HCEC 1CT (cell line): ENCODE measurements at regions not wholly inside any gene's neighbourhood (a gene's known extent, or its start where the extent isn't known, plus 50 kb on each side); places are given as distances from the start of the nearest gene placed in this dataset.
A peak's percentile ranks its signal among the peaks of the same experiment; 100 is the strongest.

Experiments used
- DNase-seq: peaks from one replicate; pipeline ENCODE4 v3.0.0-alpha.2; 2017

DNA sequence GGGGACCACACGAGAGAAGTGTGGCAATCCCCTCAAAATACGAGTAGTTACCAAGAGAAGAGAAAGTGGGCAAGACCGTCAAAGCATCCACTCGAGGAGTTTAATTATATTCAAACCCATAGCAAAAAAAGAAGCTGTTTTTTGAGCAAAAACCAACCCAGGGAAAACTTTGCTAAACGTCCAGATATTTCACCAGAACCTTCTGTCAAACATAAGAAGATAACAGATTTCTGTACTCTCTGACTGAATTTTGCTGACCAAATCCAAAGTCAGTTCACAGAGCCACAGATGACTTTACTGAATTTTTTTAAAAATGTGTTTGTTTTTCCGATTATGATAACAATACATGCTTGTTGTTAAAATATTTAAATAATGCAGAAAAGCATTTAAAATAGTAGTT lies 145.6 kb upstream of the PTPN1 start:
- DNase-seq = no peak

DNA sequence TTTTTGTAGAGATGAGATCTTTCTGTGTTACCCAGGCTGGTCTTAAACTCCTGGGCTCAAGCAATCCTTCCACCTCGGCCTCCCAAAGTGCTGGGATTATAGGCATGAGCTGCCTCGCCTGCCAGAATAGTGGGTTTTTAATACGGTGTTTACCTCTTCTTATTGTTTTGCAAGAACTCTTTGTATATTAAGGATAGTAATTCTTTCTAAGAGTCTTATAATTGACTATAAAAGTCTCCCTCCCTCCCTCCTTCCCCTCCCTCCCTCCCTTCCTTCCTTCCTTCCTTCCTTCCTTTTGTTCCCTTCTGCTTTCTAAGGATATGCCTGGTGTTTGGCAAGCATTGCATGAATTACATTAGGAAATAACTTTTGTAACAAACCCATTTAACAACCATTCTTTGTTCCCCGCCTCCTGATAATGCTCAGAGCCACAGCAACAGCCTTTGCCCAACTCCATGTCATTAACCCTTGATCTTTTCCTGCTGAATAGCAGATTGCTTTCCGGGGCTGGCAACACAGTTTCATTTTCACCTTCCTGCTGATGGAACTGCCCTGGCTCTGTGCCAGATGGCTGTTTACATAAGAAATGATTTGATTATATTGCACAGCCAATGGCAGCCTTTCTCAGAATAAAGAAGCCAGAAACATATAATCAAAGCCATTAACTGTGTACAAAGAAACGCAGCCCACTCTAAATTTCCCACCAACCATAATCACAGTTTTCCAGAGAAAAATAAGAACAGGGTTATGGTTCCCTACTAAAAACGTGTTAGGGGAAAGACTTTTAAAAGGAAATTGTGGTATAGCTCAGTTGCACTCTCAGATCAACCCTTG lies 143.7 kb upstream of the PTPN1 start:
- peak; percentile 41 for DNase-seq

DNA sequence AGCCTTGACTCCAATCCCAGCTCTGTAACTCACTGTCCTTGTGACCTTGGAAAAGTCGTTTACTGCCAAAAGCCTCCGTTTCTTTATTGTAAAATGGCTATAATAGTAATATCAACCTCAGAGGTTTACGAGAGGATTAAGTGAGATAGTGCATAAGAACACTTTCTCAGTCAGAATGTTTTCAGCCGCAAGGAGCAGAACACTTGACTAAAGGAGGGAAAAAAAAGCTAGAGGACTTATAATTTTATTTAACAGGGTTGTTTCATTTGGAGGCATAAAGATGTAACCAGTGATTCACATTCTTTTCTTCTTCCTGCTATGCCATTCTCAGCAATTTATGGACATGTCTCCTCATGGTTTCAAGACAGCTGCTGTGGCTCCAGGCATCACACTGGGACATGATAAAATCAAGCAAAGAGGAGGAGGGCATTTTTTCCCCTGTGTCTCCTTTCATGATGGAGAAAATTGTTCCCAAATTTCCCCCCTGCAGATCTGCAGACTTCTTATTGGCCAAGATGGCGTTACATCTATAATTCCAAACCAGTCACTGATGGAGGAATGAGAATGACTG lies 143.0 kb upstream of the PTPN1 start:
- no peak for DNase-seq

DNA sequence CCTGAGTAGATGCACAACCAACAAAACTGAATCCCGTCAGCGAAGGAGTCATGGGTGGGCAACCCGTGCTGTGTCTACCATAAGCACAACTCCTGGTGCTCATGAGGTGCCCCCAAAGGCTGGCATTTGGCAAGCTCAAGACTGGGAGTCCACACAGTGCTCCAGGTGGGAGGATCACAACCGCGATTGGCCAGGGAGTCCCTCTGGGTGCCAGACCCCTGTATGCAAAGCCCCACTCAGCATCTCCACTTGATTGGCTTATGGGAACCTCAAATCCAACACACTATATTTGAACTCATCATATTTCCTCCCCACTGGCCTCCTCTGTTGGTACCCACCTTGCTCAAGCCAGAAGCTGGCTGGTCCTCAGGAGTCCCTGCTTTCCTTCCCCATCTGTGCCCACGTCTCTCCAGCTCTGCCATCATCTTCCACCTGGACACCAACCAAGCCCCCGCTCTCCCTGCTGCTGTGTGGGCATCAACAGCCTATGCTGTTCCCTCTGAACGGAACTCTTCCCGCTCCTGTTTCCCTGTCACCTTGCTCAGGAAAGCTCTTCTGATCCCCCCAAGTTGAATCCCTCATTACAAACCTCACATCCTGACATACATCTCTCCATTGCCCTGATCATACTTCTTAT lies 142.3 kb upstream of the PTPN1 start:
- no peak for DNase-seq

DNA sequence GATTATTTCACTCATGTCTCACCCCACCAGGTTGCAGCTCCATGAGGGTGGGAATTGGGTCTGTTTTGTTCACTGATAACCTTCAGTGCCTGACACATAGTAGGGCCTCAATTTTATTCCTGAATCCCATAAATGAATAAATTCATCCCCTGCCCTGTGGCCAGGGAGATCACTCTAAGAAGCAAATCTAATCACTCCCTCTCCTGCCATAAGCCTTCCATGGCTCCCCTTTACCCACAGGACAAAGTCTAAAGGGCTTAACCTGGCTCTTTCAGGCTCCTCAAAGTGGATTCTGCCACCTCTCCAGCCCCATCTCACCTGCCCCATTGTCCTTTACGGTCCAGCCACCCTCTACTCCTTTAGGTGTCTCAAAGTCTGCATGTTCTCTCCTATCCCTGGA lies 141.8 kb upstream of the PTPN1 start:
- no peak for DNase-seq

DNA sequence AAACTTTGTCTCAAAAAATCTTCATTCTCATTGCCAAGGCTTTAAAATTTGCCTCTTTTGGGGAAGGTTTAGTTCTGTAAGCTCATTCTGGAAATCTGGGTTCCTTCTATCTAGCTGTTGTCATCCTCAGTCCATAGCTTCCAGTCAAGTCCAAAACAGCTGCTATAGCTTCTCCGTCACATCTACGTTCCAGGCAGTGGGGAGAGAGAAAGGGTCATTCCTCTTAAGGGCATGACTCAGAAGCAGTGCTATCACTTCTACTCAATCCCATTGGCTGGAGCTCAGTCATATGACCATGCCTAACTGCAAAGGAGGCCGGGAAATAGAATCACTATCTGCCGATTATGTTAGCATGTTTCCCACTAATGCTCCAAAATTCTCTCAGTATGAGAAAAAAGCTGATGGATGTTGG lies 141.4 kb upstream of the PTPN1 start:
- no peak for DNase-seq

DNA sequence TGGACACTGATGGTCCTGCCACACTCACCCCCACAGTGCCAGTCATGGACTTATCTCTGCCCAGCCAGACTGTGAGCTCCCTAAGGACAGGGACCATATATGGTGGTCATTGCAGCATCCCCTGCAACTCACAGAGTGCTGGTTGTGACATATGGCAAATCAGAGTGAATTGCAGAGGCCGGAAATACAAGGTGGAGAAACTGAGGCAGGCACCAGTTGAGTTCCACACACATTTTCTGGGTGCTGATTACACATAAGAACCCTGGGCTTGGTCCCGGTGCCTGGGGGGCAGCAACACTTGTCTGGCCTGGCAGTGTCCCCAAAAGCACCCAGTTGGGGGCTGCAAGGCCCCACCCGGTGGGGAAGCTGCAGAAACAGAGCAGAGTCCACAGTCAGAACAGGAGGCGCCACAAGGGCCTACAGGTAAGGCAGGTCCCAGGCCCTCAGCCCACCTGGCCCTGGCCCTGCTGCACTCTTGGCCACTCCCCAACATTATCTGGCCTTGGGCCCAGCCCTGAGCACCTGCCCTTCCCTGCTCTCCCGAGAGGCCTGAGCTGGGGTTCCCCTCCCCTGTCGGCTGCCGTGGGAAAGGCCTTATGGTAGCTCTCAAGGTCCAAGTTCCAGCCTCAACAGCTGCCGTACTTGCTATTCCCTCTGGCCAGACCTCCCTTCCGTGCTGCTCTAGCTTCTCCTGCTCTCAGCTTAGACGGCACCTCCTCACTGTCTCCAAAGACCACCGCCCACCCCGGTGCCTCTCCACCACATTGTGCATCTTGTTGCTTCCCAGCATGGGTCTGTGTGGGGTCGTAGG lies 140.8 kb upstream of the PTPN1 start:
- DNase-seq = no peak

DNA sequence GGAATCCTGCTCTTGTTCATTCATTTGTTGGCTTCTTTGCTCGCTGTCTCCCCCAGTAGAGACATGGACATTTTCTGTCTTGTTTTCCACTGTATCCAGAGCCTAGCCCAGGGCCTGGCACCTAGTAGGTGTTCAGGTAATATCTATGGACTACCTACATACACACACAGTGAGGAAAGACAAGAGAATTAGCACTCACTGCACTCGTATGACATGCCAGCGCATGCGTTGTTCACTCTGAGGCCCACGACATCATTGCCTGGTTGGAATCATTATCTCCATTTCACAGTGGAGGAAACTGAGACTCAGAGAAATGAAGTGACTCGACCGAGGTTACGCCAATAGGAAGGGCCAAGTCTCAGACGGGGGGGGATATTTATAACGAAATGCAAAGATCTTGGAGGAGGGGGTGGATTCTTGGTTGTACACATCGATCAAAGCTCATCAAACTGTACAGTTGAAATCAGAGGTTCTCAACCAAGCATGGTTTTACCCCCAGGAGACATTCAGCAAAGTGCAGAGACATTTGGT lies 140.1 kb upstream of the PTPN1 start:
- no peak for DNase-seq

DNA sequence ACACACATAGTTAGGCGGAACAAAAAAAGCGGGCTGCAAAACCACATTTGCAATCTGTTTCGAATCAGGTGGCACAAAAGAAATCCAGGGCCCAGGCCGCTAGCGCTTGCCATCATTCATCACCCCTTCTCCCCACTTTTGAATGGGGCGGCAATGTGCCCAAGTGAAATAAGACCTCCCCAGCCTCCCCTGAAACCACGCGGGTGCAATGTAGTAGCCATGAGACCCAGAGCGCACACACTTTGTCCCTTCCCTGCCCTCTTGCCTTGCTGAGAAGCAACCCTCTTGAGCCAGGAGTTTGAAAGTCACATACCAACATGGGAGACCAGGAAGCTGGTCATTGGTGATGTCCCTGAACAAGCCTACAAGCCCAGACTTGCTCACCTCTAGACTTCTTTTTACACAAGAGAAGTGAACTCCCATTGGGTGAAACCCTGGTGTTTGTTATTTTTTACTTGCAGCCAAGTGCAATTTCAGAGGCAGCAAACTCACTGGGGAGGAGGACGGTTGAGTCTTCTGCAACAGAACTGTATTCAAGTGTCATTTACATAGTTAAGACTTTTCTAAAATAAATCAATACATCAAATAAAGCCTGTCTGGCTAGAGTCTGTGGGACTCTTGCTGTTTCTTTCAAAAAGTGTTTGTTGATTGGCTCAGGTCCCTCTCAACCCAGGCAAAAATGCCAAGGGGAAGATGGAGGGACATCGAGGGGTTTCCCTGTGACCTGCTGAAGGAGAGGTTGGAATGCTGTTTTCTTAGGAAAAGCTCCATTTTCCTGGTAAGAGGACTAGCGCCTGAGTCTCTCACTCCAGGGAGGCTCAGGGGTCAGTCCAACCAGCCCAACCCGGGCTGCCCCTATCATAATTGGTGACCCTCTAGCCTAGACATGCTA lies 138.1 kb upstream of the PTPN1 start:
- DNase-seq = no peak

DNA sequence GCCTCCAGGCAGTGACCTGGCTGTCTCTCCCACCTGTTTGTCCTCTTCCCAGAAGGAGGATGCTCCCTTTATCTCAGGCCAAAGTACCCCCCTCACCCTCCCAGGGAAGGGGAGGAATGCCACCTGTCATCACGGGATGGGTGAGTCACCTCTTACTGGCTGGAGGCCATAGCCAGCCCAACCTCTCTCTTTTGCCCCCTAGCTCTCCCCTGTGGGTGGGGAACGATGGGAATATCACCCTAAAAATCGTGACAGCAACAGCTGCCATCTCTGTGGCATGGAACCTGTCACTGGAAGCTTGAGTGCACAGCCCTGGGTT lies 137.5 kb upstream of the PTPN1 start:
- DNase-seq = no peak

DNA sequence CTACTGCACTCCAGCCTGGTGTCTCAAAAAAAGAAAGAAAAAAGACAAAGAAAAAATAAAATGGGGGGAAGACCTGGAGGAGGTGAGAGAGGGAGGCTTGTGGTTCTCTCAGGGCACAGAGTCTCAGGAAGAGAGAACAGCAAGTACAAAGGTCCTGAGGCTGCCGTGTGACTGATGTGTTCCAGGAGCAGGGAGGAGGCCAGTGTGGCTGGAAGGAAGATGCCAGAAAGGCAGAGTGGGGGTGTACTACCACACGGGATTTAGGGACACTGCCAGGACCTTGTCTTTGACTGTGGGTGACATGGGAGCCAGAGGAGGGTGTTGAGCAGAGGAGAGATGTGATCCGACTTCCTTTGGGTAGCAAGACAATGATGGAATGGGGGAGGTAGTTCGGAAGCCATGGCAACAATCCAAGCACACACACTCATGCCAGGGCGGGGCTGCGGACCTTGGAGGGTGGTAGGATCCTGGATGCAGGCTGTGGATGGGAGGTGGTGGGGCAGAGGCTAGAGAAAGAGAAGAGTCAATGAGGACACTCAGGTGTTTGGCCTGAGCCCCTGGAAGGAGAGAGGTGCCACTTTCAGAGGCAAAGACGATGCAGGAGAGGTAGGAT lies 136.4 kb upstream of the PTPN1 start:
- no peak for DNase-seq

DNA sequence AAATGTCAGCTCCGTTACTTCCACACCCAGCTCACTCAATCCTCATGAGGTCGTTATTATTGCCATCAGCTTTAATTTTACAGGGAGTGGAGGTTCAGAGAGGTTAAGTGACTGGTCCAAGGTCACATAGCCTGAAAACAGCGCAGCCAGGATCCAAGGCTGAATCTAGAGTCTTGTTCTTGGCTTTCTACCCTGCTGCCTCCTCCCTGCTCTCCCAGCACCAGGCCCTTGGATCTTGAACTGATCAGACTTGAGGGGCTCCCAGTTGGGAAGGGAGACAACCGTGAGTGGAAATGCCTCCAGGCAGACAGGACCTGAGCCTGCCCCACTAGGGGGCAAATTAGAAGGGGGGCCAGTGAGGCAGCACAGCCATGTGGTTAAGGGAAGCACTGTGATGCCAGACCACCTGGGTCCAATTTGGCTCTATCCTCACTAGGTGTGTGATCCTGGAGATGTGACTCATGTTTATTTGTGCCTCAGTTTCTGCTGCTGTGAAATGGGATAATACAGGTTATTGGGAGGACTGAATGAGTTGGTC lies 135.6 kb upstream of the PTPN1 start:
- no peak for DNase-seq

DNA sequence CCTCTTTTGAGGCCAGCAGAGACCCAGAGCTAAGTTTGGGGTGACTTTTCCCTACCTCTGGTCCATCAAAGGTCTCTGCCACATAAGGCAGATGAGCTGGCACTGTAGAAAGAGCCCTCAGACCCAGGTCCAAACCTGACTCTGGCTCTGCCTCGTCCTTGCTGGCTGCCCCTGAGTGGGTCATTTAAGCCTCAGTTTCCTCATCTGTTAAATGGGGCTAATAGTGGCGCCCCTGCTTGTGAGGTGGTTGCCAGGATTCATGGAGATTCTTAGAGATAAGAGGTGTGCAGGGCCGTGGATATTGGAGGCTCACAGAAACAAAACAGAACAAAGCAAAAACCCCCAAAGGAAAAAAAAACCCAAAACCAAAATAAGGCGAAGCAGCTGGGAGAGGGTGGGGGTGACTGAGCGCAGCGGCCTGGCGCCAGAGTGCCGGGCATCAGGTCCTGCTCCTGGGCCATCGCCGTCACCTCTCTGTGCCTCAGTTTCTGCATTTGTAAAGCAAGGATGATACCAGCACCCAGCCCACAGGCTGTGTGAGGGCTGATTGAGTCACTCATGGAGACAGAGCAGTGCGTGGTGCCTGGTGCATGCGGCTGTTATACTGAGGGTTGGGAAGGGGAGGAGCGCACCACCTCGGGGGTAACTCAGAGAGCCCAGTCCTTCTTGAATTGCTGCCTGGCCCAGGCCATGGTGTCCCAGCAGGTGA lies 133.8 kb upstream of the PTPN1 start:
- no peak for DNase-seq

DNA sequence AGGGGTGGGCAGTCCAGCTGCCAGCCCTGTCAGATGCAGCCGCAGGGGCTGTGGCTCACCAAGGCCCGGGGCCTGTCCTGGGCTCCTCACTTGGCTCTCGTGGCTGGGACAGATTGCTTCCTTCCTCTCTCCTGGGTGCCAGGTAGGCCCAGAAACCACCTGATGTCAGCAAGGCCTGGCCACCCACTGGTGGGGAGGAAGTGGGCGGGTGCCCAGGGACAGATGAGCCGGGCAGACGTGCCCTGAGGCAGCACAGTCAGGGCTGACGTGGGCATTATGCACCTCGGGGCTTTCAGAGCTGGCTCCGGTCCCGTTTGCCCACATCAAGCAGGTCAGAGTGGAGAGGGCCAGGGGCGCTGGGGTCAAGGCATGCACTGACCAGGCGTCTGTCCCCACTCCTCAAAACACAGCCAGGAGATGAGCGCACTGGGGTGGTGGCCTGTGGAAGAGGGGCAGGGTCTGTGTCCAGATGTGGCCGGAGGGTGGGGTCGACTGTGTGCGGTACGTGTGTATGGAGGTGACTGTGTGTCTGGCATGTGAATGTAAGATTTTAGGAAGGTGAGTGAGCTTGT lies 133.2 kb upstream of the PTPN1 start:
- no peak for DNase-seq

DNA sequence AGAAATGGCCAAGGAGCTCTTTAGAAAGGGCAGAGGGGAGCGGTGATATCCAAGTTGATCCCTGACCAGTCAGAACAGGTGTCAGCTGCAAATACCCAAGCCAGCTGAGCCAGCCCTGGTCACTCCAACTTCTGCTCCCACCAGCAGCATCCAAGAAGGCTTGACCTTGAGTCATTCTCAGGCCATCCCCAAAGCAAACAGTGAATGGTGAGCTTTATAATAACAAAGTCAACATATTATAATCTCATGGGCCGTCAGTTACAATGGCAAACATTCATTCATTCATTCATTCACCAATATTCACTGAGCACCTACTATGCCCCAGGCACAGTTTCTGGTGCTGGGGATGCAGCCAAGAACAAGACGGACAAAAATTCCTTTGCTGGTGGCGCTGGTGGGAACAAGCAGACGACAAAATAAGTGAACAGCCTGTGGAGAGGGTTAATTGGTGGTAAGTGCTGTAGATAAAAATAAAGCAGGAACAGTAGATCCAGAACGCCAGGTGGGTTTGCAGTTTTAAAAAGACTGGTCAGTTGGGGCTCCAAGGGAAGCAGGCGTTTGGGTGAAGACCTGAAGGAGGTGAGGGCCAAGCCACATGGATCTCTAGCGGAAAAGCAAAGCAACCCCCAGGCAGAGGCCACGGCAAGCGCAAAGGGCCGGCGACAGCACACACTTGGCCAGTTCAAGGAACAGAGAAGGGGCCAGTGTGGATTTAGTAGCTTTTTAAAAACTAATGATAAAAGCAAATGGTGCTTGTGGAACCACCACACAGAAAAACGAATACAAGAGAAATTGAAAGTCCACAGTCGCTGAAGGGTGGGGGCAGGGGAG lies 131.8 kb upstream of the PTPN1 start:
- no peak for DNase-seq

DNA sequence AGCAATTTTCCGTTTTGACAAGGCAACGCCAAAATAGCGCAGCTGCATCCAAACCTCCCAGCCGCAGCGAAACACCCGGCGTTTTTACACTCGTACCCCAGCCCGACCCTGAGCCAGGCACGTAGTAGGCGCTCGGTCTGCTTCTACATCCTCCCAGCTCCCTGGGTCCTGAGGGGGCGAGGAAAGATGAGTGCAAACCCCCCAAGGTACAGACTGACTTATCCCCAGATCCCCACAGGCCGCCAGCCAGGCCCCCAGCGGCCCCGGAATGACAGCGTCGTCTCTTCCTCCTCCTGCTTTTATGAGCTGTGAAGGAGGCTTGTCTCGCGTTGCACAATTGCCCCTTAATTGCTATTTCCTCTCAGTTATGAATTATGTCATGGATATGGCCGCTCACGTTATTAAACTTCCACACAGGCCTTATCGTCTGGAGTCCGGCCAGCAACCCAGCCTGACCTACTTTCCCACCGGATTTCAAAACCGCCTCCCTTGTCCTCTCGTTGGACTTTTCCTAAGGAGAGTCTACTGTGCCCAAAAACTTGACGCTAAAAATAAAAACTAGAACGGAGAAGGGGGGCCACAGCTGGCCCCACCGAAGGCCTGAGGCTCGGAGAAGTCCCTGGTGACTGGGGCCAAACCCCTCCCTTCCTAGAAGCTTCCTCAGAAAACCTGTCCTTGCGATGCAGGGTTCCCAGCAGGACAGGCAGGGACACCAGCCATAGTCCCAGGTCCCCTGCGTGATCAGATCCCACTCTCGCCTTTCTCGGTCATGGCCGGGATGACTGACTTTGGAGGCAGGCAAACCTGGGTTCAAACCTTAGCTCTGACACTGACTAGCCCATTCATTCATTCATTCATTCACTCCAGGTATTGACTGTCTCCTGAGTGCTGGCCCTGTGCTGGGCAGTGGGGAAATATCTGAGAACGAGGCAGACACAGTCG lies 130.9 kb upstream of the PTPN1 start:
- peak; percentile 83 for DNase-seq

DNA sequence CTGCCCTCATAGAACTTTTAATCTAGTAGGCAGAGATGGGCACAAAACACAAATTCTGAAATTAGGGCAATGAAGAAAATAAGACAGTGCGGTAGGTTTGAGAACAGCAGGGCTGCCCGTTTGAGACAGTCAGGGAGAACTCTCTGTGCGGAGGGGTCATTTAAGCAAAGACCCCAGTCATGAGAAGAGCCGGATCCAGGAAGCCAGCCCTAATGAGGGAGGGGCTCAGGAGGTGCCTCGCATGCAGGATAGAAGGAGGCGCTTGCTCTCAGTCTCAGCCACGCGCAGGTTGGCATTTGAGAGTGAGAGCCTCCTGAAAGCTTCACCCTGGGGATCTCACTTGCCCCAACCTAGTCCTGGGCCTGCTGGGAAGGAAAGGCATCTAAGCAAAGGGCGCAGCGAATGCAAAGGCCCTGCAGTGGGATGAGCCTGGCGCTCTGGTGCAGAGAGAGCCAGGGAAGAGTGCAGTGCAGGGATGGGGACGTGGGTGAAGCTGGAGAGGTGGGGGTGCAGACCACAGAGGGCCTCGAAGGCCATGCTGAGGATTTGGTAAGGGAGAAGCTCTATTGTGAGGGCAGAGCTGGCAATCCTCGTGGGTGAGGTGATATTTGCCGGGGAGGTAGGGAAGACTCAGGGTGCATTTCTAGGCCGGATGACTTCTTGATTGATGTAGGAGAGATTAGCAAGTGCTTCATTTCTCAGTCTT lies 130.0 kb upstream of the PTPN1 start:
- no peak for DNase-seq

DNA sequence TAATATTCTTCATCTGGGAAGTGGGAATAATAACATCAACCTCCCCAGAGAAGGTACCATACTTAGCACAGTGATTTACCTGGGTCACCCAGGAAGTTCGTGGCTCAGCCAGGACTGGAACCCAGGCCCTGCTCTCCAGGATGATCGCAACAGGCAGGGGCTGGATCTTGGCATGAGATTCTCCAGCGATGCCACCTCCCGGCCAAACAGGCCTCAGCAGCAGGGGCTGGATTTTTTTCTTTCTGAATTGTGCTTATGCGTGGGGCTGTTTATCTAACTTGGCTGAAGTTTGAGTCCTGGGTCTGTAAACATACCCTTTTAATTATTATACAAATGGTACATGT lies 129.5 kb upstream of the PTPN1 start:
- DNase-seq = no peak
